ENCODE measurements at regions not wholly inside any gene's neighbourhood (a gene's known extent, or its start where the extent isn't known, plus 50 kb on each side); places are given as distances from the start of the nearest gene placed in this dataset.

DNA sequence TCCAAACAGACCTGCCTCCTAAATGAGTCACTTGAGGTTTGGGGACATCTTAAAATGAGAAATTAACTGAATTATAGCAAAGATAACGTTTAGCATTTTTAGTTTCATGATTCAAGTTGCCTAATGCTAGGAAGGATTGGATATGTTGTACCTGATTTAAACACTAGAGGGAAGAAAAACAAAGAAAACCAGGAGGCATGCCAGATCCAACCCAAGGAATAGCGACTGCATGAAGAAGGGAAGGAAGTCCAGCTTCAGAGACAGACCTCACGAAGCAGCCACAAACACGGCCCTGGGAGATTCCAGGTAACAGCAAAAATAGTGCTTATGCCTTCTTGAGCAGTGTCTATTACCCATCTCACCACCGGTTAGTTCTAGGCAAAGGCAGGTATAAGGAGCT lies 499.9 kb upstream of the SPHKAP start:
- DNase-seq: peak in 3 of 4 donors; percentile 11 to 26 (median 16)
- no peak overlapping the region for H3K4me3 ChIP-seq

GRCh38 chr2:228678110-228678509 lies 496.6 kb upstream of the SPHKAP start:
- H3K27ac ChIP-seq: no peak overlapping the region

More for the DNA sequence above, 499.9 kb upstream of the SPHKAP start:
- WGBS, 2 donors: 14 to 25% methylated on average over 5 of the region's 5 CpGs
- Histone ChIP-seq H3K36me3 (replicated peaks in 1 of 2; ENCODE audit: insufficient read depth in 1 of 2, low read depth in 2 of 2) (no peaks in the 10 kb centered on the region), H3K27ac (no peak overlapping the region), H3K4me1 (no peaks in the 10 kb centered on the region), H3K27me3 (no peaks in the 10 kb centered on the region), H3K9me3 (no peaks in the 10 kb centered on the region)
- peak; percentile 64 for ATAC-seq
- no peak for TF ChIP-seq POLR2A (IDR thresholded peaks at IDR 0.05)
- TF ChIP-seq, protein P1, sequence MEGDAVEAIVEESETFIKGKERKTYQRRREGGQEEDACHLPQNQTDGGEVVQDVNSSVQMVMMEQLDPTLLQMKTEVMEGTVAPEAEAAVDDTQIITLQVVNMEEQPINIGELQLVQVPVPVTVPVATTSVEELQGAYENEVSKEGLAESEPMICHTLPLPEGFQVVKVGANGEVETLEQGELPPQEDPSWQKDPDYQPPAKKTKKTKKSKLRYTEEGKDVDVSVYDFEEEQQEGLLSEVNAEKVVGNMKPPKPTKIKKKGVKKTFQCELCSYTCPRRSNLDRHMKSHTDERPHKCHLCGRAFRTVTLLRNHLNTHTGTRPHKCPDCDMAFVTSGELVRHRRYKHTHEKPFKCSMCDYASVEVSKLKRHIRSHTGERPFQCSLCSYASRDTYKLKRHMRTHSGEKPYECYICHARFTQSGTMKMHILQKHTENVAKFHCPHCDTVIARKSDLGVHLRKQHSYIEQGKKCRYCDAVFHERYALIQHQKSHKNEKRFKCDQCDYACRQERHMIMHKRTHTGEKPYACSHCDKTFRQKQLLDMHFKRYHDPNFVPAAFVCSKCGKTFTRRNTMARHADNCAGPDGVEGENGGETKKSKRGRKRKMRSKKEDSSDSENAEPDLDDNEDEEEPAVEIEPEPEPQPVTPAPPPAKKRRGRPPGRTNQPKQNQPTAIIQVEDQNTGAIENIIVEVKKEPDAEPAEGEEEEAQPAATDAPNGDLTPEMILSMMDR (IDR thresholded peaks at IDR 0.05): peak; percentile 12 to 60 (median 45)
- intact Hi-C loops (cut with DNase I): no loop called here

DNA sequence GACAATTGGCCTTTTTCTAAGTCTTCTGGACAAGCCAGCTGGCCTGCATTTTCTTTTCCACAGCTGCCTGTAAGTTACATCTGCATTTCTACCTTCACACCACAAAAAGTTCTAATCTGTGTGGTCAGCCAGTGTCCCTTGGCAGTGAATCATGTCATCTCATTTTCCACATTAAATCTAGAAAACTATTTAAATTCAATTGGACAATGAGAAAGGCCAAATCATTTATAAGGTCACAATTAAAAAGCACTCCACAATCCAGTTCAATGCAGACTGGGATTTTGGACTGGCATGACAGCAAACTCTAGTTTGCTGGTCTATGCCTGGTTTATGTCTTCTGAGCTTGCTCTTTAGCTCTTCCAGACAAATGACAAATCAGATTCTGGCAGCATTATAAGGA lies 494.2 kb upstream of the SPHKAP start:
- DNase-seq (no peak), ATAC-seq (no peak)
- no peak for TF ChIP-seq POLR2A (IDR thresholded peaks at IDR 0.05)
- TF ChIP-seq, protein P1 (IDR thresholded peaks at IDR 0.05): no peak
- H3K9me3 ChIP-seq: no peaks in the 10 kb centered on the region
- no peak overlapping the region for H3K4me3 ChIP-seq
- H3K27ac ChIP-seq: no peak overlapping the region
- no peaks in the 10 kb centered on the region for H3K27me3 ChIP-seq
- no peaks in the 10 kb centered on the region for H3K36me3 ChIP-seq (replicated peaks in 1 of 2; ENCODE audit: insufficient read depth in 1 of 2, low read depth in 2 of 2)
- H3K4me1 ChIP-seq: no peaks in the 10 kb centered on the region
- intact Hi-C loops (cut with DNase I): no loop called here

More at GRCh38 chr2:228678110-228678509, 496.6 kb upstream of the SPHKAP start:
- H3K4me3 ChIP-seq: no peak overlapping the region
- no peaks in the 10 kb centered on the region for H3K27me3 ChIP-seq
- no peaks in the 10 kb centered on the region for H3K9me3 ChIP-seq
- DNase-seq (no peak), ATAC-seq (no peak)
- intact Hi-C loops (cut with DNase I): no loop called here
- no peaks in the 10 kb centered on the region for H3K36me3 ChIP-seq (replicated peaks in 1 of 2; ENCODE audit: insufficient read depth in 1 of 2, low read depth in 2 of 2)
- 61 to 67% methylated on average over 4 of the region's 4 CpGs for WGBS, 2 donors
- no peaks in the 10 kb centered on the region for H3K4me1 ChIP-seq
- no peak for TF ChIP-seq POLR2A (IDR thresholded peaks at IDR 0.05)
- TF ChIP-seq, protein P1 (IDR thresholded peaks at IDR 0.05): no peak

- Histone ChIP-seq H3K27me3 (no peaks in the 10 kb centered on the region), H3K27ac (no peak overlapping the region), H3K9me3 (no peaks in the 10 kb centered on the region), H3K4me1 (no peaks in the 10 kb centered on the region), H3K4me3 (no peak overlapping the region), H3K36me3 (replicated peaks in 1 of 2; ENCODE audit: insufficient read depth in 1 of 2, low read depth in 2 of 2) (no peaks in the 10 kb centered on the region)
- DNase-seq (peak in 1 of 4 donors; percentile 31), ATAC-seq (peak; percentile 47)
- WGBS, 2 donors: 45 to 54% methylated on average over 2 of the region's 2 CpGs
- intact Hi-C loops (cut with DNase I): no loop called here
- no peak for TF ChIP-seq POLR2A (IDR thresholded peaks at IDR 0.05)
- TF ChIP-seq, protein P1 (IDR thresholded peaks at IDR 0.05): no peak
Observed at GRCh38 chr2:228675091-228675490, 493.6 kb upstream of the SPHKAP start.

DNA sequence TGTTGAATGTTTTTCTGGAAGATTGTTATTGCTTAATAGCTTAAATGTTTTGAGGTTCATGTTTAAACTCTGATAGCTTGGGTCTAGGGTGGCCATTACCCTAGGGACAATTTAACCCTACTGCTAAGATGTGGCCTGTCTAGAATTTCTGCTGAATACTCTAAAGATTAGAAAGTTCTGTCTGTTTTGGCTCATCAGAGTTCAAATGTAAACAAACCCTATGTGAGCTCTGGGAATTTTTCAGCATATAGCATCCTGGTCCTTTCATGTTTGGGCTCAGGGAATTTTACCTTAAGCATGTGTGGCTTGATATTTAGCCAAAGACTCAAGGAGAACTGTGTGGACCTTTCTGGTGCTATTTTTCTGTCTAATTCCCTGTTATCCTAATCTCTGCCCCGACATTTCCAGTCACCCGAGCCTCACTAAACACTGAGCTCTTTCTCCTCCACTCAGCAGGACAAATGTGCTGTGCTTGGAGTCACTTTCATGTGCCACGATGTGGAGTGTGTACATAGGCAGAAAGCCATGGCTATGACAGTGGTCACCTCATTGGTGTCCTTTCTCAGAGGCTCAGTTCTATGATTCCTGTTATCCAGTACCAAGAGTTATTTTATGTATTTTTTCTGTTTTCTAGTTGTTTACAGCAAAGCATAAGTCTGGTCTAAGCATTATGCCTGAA lies 492.5 kb upstream of the SPHKAP start:
- ATAC-seq: no peak

More for the DNA sequence above, 492.5 kb upstream of the SPHKAP start:
- Histone ChIP-seq H3K27ac (no peak overlapping the region), H3K9me3 (no peaks in the 10 kb centered on the region), H3K27me3 (no peaks in the 10 kb centered on the region), H3K4me3 (no peak overlapping the region), H3K36me3 (replicated peaks in 1 of 2; ENCODE audit: insufficient read depth in 1 of 2, low read depth in 2 of 2) (no peaks in the 10 kb centered on the region), H3K4me1 (no peaks in the 10 kb centered on the region)
- intact Hi-C loops (cut with DNase I): no loop called here
- WGBS, 2 donors: 27 to 34% methylated on average over 3 of the region's 3 CpGs
- DNase-seq: no peak
- TF ChIP-seq POLR2A (IDR thresholded peaks at IDR 0.05): no peak
- TF ChIP-seq, protein P1 (IDR thresholded peaks at IDR 0.05): no peak

All from body of pancreas (tissue), 4 donors.